ENCODE measurements at regions not wholly inside any gene's neighbourhood (a gene's known extent, or its start where the extent isn't known, plus 50 kb on each side); places are given as distances from the start of the nearest gene placed in this dataset.

DNA sequence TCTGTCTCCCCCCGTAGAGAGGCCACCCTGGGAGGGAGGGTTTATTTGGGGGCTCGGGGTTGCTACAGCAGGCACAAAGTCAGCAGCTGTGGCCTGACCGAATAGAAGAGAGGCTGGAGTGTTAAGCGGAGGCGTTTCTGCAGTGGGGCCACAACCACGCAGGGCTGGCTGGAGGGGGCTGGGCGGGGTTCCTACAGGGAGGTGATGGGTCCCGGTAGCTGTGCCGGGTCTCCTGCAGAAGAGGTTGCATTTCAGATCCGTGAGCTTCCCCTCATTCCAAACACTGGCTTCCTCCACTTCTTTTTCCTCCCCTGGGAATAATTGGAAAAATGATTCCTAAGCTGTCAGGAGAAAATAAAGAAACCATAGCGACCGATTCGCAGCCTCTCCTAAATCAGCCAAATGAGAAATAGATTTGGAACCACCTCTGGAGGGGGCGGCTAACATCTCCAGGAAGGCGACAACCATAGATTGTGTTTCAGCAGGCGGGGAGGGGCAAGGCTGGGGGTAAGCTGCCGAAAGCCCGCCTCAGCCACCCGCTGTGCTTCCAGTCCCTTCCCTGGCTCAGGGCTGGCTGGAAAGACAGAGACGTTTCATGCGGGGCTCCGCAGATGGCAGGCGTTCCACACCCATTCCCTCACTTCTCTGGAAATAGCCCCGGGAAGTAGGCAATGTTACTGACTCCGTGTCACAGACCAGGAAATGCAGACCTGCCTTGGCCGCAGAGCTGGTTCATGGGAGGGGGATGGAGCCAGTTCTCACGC, 85.6 kb upstream of the TAF1B start:
- DNase-seq (peak in 1 of 4 donors; percentile 63), ATAC-seq (peak; percentile 17)
- Histone ChIP-seq H3K27me3 (peaks cover 0 to 51% of the 10 kb centered on the region in 2 donors), H3K4me3 (peak overlapping the region in 1 of 2 donors; percentile 11), H3K27ac (no peak overlapping the region), H3K36me3 (no peaks in the 10 kb centered on the region), H3K9me3 (no peaks in the 10 kb centered on the region), H3K4me1 (peaks cover 7 to 25% of the 10 kb centered on the region in 2 donors)
- intact Hi-C loops (cut with DNase I): no loop called here
- TF ChIP-seq, protein P1, sequence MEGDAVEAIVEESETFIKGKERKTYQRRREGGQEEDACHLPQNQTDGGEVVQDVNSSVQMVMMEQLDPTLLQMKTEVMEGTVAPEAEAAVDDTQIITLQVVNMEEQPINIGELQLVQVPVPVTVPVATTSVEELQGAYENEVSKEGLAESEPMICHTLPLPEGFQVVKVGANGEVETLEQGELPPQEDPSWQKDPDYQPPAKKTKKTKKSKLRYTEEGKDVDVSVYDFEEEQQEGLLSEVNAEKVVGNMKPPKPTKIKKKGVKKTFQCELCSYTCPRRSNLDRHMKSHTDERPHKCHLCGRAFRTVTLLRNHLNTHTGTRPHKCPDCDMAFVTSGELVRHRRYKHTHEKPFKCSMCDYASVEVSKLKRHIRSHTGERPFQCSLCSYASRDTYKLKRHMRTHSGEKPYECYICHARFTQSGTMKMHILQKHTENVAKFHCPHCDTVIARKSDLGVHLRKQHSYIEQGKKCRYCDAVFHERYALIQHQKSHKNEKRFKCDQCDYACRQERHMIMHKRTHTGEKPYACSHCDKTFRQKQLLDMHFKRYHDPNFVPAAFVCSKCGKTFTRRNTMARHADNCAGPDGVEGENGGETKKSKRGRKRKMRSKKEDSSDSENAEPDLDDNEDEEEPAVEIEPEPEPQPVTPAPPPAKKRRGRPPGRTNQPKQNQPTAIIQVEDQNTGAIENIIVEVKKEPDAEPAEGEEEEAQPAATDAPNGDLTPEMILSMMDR (IDR thresholded peaks at IDR 0.05): no peak

- no peaks in the 10 kb centered on the region for H3K9me3 ChIP-seq
- H3K4me1 ChIP-seq: peaks cover 3 to 14% of the 10 kb centered on the region in 2 donors
- DNase-seq (peak in 1 of 4 donors; percentile 58), ATAC-seq (peak; percentile 51)
- TF ChIP-seq, protein P1 (IDR thresholded peaks at IDR 0.05): no peak
- no peak overlapping the region for H3K4me3 ChIP-seq
- H3K36me3 ChIP-seq: no peaks in the 10 kb centered on the region
- no peak overlapping the region for H3K27ac ChIP-seq
- peaks cover 0 to 46% of the 10 kb centered on the region in 2 donors for H3K27me3 ChIP-seq
- intact Hi-C loops (cut with DNase I): no loop called here
These were observed 84.5 kb upstream of the TAF1B start for GRCh38 chr2:9758741-9759140.

DNA sequence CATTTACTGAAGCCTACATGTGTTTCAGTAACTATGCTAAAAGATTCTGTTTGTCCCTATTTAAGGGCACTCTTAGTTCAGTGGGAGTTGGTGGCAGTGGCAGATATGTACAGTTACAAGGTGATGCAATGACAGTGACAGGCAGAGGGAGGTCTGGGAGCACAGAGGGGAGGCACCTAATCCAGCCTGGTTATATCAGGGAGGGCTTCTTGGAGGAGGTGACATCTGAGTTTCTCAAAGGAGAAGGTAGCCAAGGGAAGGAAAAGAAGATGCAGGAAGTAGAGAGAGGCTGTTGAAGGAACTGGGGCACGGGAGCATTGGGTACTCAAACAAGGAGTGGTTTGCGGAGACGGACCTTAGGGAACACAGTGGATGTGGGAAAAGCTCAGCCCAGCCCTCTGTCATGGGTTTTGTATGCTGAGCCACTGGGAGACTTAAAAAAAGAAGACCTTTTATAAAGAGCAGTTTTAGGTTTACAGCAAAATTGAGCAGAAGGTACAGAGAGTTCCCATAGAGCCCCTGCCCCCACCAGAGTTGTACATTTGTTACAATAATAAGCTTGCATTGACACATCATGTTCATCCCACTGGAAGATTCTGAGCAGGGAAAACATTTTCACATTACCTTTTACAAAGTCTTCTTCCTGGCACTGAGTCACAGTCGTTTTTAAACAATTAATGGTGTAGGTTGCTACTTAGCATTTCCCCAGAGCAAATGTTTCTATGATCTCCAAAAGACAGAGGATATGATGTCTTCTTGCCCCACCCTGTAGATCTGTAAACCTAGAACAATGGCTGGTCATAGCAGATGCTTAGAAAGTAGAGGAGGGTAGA, 83.0 kb upstream of the TAF1B start:
- H3K27ac ChIP-seq: no peak overlapping the region
- H3K36me3 ChIP-seq: no peaks in the 10 kb centered on the region
- no peaks in the 10 kb centered on the region for H3K9me3 ChIP-seq
- intact Hi-C loops (cut with DNase I): no loop called here
- H3K4me1 ChIP-seq: peaks cover 3 to 8% of the 10 kb centered on the region in 2 donors
- peaks cover 0 to 31% of the 10 kb centered on the region in 2 donors for H3K27me3 ChIP-seq
- H3K4me3 ChIP-seq: no peak overlapping the region
- TF ChIP-seq, protein P1 (IDR thresholded peaks at IDR 0.05): no peak
- no peak for ATAC-seq
- DNase-seq: no peak

GRCh38 chr2:9760902-9761228, 82.4 kb upstream of the TAF1B start:
- no peak overlapping the region for H3K4me3 ChIP-seq
- intact Hi-C loops (cut with DNase I): no loop called here
- H3K4me1 ChIP-seq: peaks cover 3 to 8% of the 10 kb centered on the region in 2 donors
- no peaks in the 10 kb centered on the region for H3K36me3 ChIP-seq
- no peak for DNase-seq
- no peak overlapping the region for H3K27ac ChIP-seq
- peaks cover 0 to 26% of the 10 kb centered on the region in 2 donors for H3K27me3 ChIP-seq
- no peaks in the 10 kb centered on the region for H3K9me3 ChIP-seq
- TF ChIP-seq, protein P1 (IDR thresholded peaks at IDR 0.05): no peak
- no peak for ATAC-seq

GRCh38 chr2:9761577-9761976, 81.7 kb upstream of the TAF1B start:
- no peaks in the 10 kb centered on the region for H3K9me3 ChIP-seq

More at GRCh38 chr2:9761577-9761976, 81.7 kb upstream of the TAF1B start:
- Histone ChIP-seq H3K27me3 (peaks cover 0 to 19% of the 10 kb centered on the region in 2 donors), H3K4me1 (peaks cover 3 to 8% of the 10 kb centered on the region in 2 donors), H3K36me3 (no peaks in the 10 kb centered on the region), H3K27ac (no peak overlapping the region), H3K4me3 (no peak overlapping the region)
- TF ChIP-seq, protein P1 (IDR thresholded peaks at IDR 0.05): no peak
- intact Hi-C loops (cut with DNase I): no loop called here
- ATAC-seq: no peak
- peak in 1 of 4 donors; percentile 45 for DNase-seq

Data from left lung (tissue), 4 donors.